SK-N-SH treated with all-trans-retinoic acid at 6 μM for 48 hours (cell line): ENCODE measurements at regions not wholly inside any gene's neighbourhood (a gene's known extent, or its start where the extent isn't known, plus 50 kb on each side); places are given as distances from the start of the nearest gene placed in this dataset.

Experiments
- CSRNP3 ChIP-seq: fragments of 250-450 bp; sonication (Bioruptor Pico); IDR thresholded peaks from 2 replicates; pipeline ENCODE4 v1.5.1; 2021; ENCODE audit warnings: mild to moderate bottlenecking, moderate library complexity
- ISL1 ChIP-seq: fragments of 250-450 bp; sonication (Bioruptor Pico); IDR thresholded peaks from 2 replicates; pipeline ENCODE4 v2.1.2; 2022; ENCODE audit warnings: mild to moderate bottlenecking, moderate library complexity
- OSR1 ChIP-seq: fragments of 250-450 bp; sonication (Bioruptor Pico); IDR thresholded peaks from 2 replicates; pipeline ENCODE4 v1.8.0; 2022; ENCODE audit warnings: moderate library complexity, mild to moderate bottlenecking, inconsistent platforms
- PPARA ChIP-seq: fragments of 250-450 bp; sonication (Bioruptor Pico); IDR thresholded peaks from 2 replicates; pipeline ENCODE4 v1.5.0; 2020; ENCODE audit warnings: mild to moderate bottlenecking, borderline replicate concordance
- ZFP30 ChIP-seq: fragments of 450-650 bp; formaldehyde crosslinking; IDR thresholded peaks from 2 replicates; pipeline ENCODE4 v1.5.0; 2022; ENCODE audit warnings: mild to moderate bottlenecking, moderate library complexity
- ZNF70 ChIP-seq: fragments of 450-650 bp; formaldehyde crosslinking; IDR thresholded peaks from 2 replicates; pipeline ENCODE4 v1.5.0; 2020; ENCODE audit warnings: mild to moderate bottlenecking, moderate library complexity
- ZNF8 ChIP-seq: fragments of 450-650 bp; formaldehyde crosslinking; IDR thresholded peaks from 2 replicates; pipeline ENCODE4 v1.5.0; 2020; ENCODE audit warnings: mild to moderate bottlenecking, moderate library complexity

DNA sequence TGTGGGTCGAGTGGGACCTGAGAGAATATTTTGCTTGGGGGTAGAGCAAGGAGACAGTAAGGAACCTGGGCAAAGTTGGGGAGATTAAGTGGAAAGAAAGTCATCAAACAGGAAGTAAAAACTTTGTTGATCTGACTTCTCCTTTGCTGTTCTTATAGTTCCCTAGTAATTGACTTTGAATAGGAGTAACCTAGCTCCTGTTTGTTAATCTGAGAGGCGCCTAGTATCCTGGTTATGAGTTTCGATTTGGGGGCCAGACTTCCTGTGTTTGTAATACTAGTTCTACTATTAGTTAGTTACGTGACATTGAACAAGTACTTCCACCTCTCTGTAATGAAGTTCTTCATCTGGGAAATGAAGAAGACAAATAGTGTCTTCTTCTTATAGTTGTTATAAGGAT is 99.1 kb downstream of the ZNF365 start:
- TF ChIP-seq ZFP30 (CRISPR knock-in tag) (no peak), OSR1 (CRISPR knock-in tag) (no peak), PPARA (CRISPR knock-in tag) (no peak), ZNF8 (no peak), CSRNP3 (no peak), ZNF70 (CRISPR knock-in tag) (no peak), ISL1 (CRISPR knock-in tag) (no peak)
